NCI-H1694 (cell line): ENCODE measurements at regions not wholly inside any gene's neighbourhood (a gene's known extent, or its start where the extent isn't known, plus 50 kb on each side); places are given as distances from the start of the nearest gene placed in this dataset.

Experiments used
- DNase-seq: peaks from one replicate; lab custom pipeline; 2025; lab: John Stamatoyannopoulos, UW

GRCh38 chr17:72069586-72070202, 51.1 kb upstream of the SOX9 start:
- no peak for DNase-seq
